HEK293T (cell line): ENCODE measurements at regions not wholly inside any gene's neighbourhood (a gene's known extent, or its start where the extent isn't known, plus 50 kb on each side); places are given as distances from the start of the nearest gene placed in this dataset.

Source experiments
- CTCF ChIA-PET: fragments of 350-600 bp; formaldehyde crosslinking; extraction: SDS; loops from one replicate; lab custom pipeline; 2021; ENCODE audit warnings: antibody characterized with exemption, inconsistent platforms; lab: Yijun Ruan, JAX
- POLR2A ChIA-PET: fragments of 350-600 bp; formaldehyde crosslinking; extraction: SDS; loops from one replicate; lab custom pipeline; 2020; ENCODE audit warnings: antibody characterized with exemption, inconsistent platforms; lab: Yijun Ruan, JAX
- DNase-seq: peaks from one replicate; pipeline ENCODE4 v3.0.0; 2012; ENCODE audit warnings: mixed read lengths; ENCODE audit errors: extremely low spot score
- ARNT ChIP-seq: fragments of 450-650 bp; IDR thresholded peaks from 2 replicates; pipeline ENCODE4 v1.6.1; 2017; ENCODE audit warnings: mild to moderate bottlenecking
- BHLHE40 ChIP-seq: fragments of 450-650 bp; IDR thresholded peaks from 2 replicates; pipeline ENCODE4 v1.6.1; 2016; ENCODE audit warnings: mild to moderate bottlenecking, moderate library complexity, borderline replicate concordance
- CTBP1 ChIP-seq: fragments of 450-650 bp; IDR thresholded peaks from 2 replicates; pipeline ENCODE4 v1.6.1; 2016; ENCODE audit warnings: borderline replicate concordance
- ELF4 ChIP-seq: fragments of 450-650 bp; IDR thresholded peaks from 2 replicates; pipeline ENCODE4 v1.6.1; 2017; ENCODE audit warnings: antibody characterized with exemption
- FOXA1 ChIP-seq: fragments of 450-650 bp; IDR thresholded peaks from 2 replicates; pipeline ENCODE4 v1.6.1; 2016; ENCODE audit warnings: mild to moderate bottlenecking
- FOXK2 ChIP-seq: fragments of 450-650 bp; IDR thresholded peaks from 2 replicates; pipeline ENCODE4 v1.6.1; 2016; ENCODE audit warnings: mild to moderate bottlenecking
- FOXM1 ChIP-seq: fragments of 450-650 bp; IDR thresholded peaks from 2 replicates; pipeline ENCODE4 v1.6.1; 2017; ENCODE audit warnings: mild to moderate bottlenecking, borderline replicate concordance
- HDGF ChIP-seq: fragments of 450-650 bp; IDR thresholded peaks from 2 replicates; pipeline ENCODE4 v1.6.1; 2017; ENCODE audit warnings: antibody characterized with exemption, borderline replicate concordance
- L3MBTL2 ChIP-seq: fragments of 450-650 bp; conservative IDR thresholded peaks from 2 replicates; pipeline ENCODE4 v1.6.1; 2016; ENCODE audit warnings: mild to moderate bottlenecking
- LEF1 ChIP-seq: fragments of 450-650 bp; IDR thresholded peaks from 2 replicates; pipeline ENCODE4 v1.6.1; 2017; ENCODE audit warnings: mild to moderate bottlenecking, borderline replicate concordance
- NFRKB ChIP-seq: fragments of 450-650 bp; IDR thresholded peaks from 2 replicates; pipeline ENCODE4 v1.6.1; 2016; ENCODE audit warnings: mild to moderate bottlenecking, moderate library complexity
- SP1 ChIP-seq: fragments of 450-650 bp; IDR thresholded peaks from 2 replicates; pipeline ENCODE4 v1.6.1; 2017
- SUZ12 ChIP-seq: fragments of 450-650 bp; IDR thresholded peaks from 2 replicates; pipeline ENCODE4 v1.6.1; 2016; ENCODE audit warnings: mild to moderate bottlenecking
- TARDBP ChIP-seq: fragments of 450-650 bp; IDR thresholded peaks from 2 replicates; pipeline ENCODE4 v1.6.1; 2016
- ZNF384 ChIP-seq: fragments of 450-650 bp; IDR thresholded peaks from 2 replicates; pipeline ENCODE4 v1.6.1; 2016
- TF ChIP-seq, protein P1 (sequence below): fragments of 450-650 bp; IDR thresholded peaks from 2 replicates; pipeline ENCODE4 v1.6.1; 2016

DNA sequence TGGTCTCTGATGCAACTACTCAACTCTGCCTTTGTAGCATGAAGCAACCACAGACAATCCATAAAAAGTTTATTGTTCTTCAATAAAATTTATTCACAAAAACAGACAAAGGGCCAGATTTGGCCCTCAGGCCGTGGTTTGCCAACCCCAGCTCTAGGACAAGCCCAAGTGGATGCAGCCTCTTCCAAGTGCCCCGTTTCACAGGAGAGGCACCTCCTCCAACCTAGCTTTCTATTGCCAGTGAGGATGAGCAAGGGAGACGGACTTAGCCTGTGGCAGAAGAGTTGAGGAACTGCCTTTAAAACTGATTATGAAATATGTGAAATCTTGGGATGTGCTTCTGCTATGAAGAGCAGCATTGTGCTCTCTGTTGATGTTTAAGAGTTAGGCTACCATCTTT lies 105.4 kb downstream of the PSMG1 start:
- no peak for TF ChIP-seq ARNT
- TF ChIP-seq LEF1: no peak
- TF ChIP-seq ELF4: no peak
- no peak for TF ChIP-seq SP1
- no peak for TF ChIP-seq FOXK2
- TF ChIP-seq ZNF384: no peak
- no peak for TF ChIP-seq L3MBTL2
- TF ChIP-seq BHLHE40: no peak
- no peak for TF ChIP-seq SUZ12
- TF ChIP-seq CTBP1: no peak
- TF ChIP-seq, protein P1, sequence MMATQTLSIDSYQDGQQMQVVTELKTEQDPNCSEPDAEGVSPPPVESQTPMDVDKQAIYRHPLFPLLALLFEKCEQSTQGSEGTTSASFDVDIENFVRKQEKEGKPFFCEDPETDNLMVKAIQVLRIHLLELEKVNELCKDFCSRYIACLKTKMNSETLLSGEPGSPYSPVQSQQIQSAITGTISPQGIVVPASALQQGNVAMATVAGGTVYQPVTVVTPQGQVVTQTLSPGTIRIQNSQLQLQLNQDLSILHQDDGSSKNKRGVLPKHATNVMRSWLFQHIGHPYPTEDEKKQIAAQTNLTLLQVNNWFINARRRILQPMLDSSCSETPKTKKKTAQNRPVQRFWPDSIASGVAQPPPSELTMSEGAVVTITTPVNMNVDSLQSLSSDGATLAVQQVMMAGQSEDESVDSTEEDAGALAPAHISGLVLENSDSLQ: no peak
- no peak for TF ChIP-seq FOXM1
- CTCF ChIA-PET: no interaction called here
- no peak for DNase-seq
- POLR2A ChIA-PET: no interaction called here

DNA sequence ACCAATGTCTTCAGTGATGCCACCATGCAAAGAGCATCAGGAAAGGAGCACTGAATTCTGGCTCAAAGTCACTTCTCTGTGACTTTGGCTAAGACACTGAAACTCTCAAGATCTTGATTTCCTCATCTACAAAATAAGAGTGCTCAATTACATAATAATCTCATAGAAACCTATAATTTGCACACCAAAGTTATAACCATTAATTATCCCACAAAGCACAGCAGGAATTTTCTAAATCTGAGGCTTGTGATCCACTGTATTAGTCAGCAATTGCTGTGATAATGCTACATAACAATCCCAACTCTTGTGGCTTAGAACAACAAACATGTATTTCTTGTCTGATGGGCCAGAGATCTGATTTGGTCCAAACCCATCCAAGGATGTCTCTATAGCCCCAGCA lies 108.7 kb downstream of the PSMG1 start:
- CTCF ChIA-PET: no interaction called here
- POLR2A ChIA-PET: no interaction called here
- DNase-seq: no peak
- no peak for TF ChIP-seq TARDBP
- no peak for TF ChIP-seq FOXA1
- no peak for TF ChIP-seq ARNT
- TF ChIP-seq SUZ12: no peak
- TF ChIP-seq HDGF: no peak
- no peak for TF ChIP-seq FOXM1
- TF ChIP-seq CTBP1: no peak
- no peak for TF ChIP-seq L3MBTL2

DNA sequence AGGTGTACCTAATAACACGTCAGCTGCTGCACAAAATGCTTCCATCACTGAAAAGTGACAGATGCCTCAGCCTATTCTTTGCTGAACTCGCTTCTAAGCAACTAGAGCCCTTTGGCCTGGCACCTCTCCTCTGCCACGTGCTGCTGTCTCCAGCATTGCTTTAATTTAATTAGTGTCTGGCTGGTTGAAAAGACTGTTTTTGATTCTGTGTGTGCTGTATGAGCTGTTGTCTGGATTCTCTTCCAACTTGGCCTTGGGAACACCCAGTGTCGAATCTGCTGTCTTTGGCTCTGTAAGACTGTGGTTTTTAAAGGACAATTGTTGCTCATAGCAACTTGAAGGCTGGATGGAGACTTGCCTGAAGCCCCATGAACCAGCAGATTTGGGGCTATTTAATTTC lies 109.5 kb downstream of the PSMG1 start:
- ChIA-PET CTCF (no interaction called here), POLR2A (no interaction called here)
- TF ChIP-seq HDGF: no peak
- TF ChIP-seq NFRKB: no peak
- no peak for TF ChIP-seq L3MBTL2
- no peak for TF ChIP-seq FOXA1
- TF ChIP-seq ELF4: no peak
- TF ChIP-seq LEF1: no peak
- no peak for TF ChIP-seq FOXM1
- no peak for TF ChIP-seq ARNT
- no peak for TF ChIP-seq ZNF384
- TF ChIP-seq CTBP1: no peak
- no peak for TF ChIP-seq SP1
- TF ChIP-seq, protein P1: no peak
- no peak for TF ChIP-seq BHLHE40
- no peak for TF ChIP-seq SUZ12
- TF ChIP-seq TARDBP: no peak
- TF ChIP-seq FOXK2: no peak
- DNase-seq: no peak

DNA sequence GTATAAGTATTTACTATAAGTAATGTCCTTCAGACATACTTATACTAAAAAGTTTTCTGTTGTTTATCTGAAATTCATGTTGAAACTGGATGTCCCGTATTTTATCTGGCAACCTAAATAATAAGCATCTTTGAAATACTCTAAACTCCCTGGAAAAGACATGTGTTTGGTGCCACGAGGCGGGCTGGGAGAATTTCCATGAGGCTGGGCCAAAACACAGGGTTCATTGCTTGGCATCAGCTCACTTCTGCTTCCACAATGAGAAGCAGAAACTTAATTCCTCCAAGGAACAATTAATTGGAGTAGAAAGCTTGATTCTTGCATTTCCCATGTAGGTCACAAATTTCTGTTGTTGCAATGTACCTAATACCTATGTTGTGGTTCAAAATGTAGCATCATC lies 110.2 kb downstream of the PSMG1 start:
- ChIA-PET CTCF (no interaction called here), POLR2A (no interaction called here)
- TF ChIP-seq ARNT: no peak
- TF ChIP-seq FOXK2: no peak
- TF ChIP-seq TARDBP: no peak
- no peak for TF ChIP-seq FOXM1
- no peak for TF ChIP-seq L3MBTL2
- TF ChIP-seq SUZ12: no peak
- no peak for TF ChIP-seq FOXA1
- TF ChIP-seq ELF4: no peak
- no peak for TF ChIP-seq LEF1
- TF ChIP-seq, protein P1: no peak
- TF ChIP-seq BHLHE40: no peak
- no peak for TF ChIP-seq ZNF384
- no peak for TF ChIP-seq NFRKB
- TF ChIP-seq SP1: no peak
- no peak for TF ChIP-seq HDGF
- DNase-seq: no peak

DNA sequence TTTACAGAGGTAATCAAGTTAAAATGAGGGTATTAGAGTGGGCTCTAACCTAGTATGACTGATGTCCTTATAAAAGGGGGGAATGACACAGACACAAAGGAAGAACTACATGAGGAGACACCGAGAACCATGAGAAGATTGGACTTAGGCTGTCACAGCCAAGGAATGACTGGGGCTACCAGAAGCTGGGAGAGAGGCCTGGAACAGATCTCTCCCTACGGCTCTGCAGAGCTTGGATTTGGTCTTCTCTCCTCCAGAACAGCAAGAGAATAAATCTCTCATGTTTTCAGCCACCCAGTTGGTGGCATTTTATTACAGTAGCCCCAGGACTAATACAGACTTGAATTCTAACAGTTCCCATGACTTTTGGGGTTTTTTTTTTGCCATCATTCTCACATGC lies 110.8 kb downstream of the PSMG1 start:
- ChIA-PET CTCF (no interaction called here), POLR2A (no interaction called here)
- no peak for DNase-seq
- TF ChIP-seq HDGF: no peak
- no peak for TF ChIP-seq TARDBP
- TF ChIP-seq CTBP1: no peak
- no peak for TF ChIP-seq FOXM1
- TF ChIP-seq SUZ12: no peak
- TF ChIP-seq NFRKB: no peak
- TF ChIP-seq SP1: no peak
- no peak for TF ChIP-seq LEF1
- TF ChIP-seq ELF4: no peak
- no peak for TF ChIP-seq FOXA1
- no peak for TF ChIP-seq ZNF384
- no peak for TF ChIP-seq BHLHE40
- no peak for TF ChIP-seq FOXK2
- TF ChIP-seq, protein P1: no peak
- TF ChIP-seq L3MBTL2: no peak
- TF ChIP-seq ARNT: no peak
